GM12892 (cell line): ENCODE measurements at regions not wholly inside any gene's neighbourhood (a gene's known extent, or its start where the extent isn't known, plus 50 kb on each side); places are given as distances from the start of the nearest gene placed in this dataset.

ENCODE experiments used
- POLR2A ChIP-seq: IDR thresholded peaks from 2 replicates; pipeline ENCODE4 v1.6.1; 2011; ENCODE audit warnings: low read depth, low read length, control low read depth
- POLR2AphosphoS5 ChIP-seq: IDR thresholded peaks from 2 replicates; pipeline ENCODE4 v1.6.1; 2011; ENCODE audit warnings: low read depth, low read length, control low read depth
- TAF1 ChIP-seq: IDR thresholded peaks from 2 replicates; pipeline ENCODE4 v1.6.1; 2011; ENCODE audit warnings: low read depth, mild to moderate bottlenecking, control low read depth, low read length, borderline replicate concordance

DNA sequence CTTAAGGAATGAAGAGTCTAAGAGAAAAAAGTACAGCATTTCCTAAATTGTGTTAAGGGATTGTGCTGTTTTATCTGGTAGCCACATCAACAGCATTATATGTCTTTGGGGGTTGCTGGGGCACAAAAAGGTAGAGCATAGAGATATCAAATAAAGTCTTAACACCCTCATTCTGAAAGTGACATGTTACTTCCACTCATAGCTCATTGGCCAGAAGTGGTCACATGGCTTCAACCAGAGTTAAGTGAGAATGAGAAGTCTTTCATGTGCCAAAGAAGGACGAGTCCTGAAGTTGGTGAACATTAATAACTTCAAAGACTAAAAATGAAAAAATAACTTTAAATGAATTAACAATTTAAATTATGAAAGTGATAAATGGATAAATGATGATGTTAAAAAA, 175.7 kb upstream of the ZEB2 start:
- TF ChIP-seq POLR2A (no peak), POLR2AphosphoS5 (no peak), TAF1 (no peak)
